ENCODE measurements at regions not wholly inside any gene's neighbourhood (a gene's known extent, or its start where the extent isn't known, plus 50 kb on each side); places are given as distances from the start of the nearest gene placed in this dataset.

GRCh38 chr10:128268015-128268722 is 141.9 kb upstream of the MKI67 start:
- ChIA-PET POLR2A (interaction anchor here (0.5 kb wide), 2 partner anchors 11 to 321 kb away, joined by 3 read pairs; no protein-coding TSS in a partner anchor), CTCF (ENCODE audit: low intra/inter-chr PET ratio) (interaction anchor here (0.6 to 1.4 kb wide), 3 partner anchors 472 to 592 kb away, joined by 3 to 4 read pairs (median 3); no protein-coding TSS in a partner anchor)
- in situ Hi-C loops (cut with MboI) = loop anchor here (25.0 kb wide), 1 partner anchor 594 kb away; no protein-coding TSS in a partner anchor
- FAIRE-seq = peak; percentile 69
- peak; percentile 96 for ATAC-seq
- H3K4me1 ChIP-seq (replicated peaks in 1 of 2; ENCODE audit: control insufficient read depth in 2 of 2, insufficient read depth in 2 of 2, low read length in 2 of 2) = no peaks in the 10 kb centered on the region
- no peak overlapping the region for H2AFZ ChIP-seq (ENCODE audit: low read depth, low read length)
- BruUV-seq (replicated peaks) = no TSS peak
- H3K4me2 ChIP-seq (ENCODE audit: insufficient read depth, low read length) = no peak overlapping the region
- peaks cover 0 to 28% of the 10 kb centered on the region in 2 experiments; a peak in 2 of 5 replicates for H3K27me3 ChIP-seq (ENCODE audit: control insufficient read depth in 2 of 2, insufficient read depth in 2 of 2, low read length in 2 of 2)
- intact Hi-C loops (cut with micrococcal nuclease) = loop anchor here (5.0 kb wide), 2 partner anchors 474 to 594 kb away; no protein-coding TSS in a partner anchor
- no peak overlapping the region for H3K9ac ChIP-seq (ENCODE audit: insufficient read depth in 1 of 2, low read depth in 2 of 2, low read length in 2 of 2)
- DNase-seq (ENCODE audit: extremely low read depth in 1 of 4, low spot score in 3 of 4) = peak; percentile 38 to 56 (median 42)
- H3K27ac ChIP-seq (ENCODE audit: extremely low read depth, low read depth, low read length) = no peak overlapping the region
- H3K79me2 ChIP-seq (ENCODE audit: control insufficient read depth, insufficient read depth, low read length) = no peaks in the 10 kb centered on the region
- H3K36me3 ChIP-seq (ENCODE audit: control insufficient read depth, insufficient read depth, low read length) = no peaks in the 10 kb centered on the region
- H3K9me3 ChIP-seq (replicated peaks; ENCODE audit: control insufficient read depth, insufficient read depth, low read depth, low read length) = no peaks in the 10 kb centered on the region
- H3K4me3 ChIP-seq = no peak overlapping the region
- H3K9me1 ChIP-seq (ENCODE audit: control insufficient read depth, insufficient read depth, low read length) = no peaks in the 10 kb centered on the region
- WGBS (ENCODE audit: insufficient coverage, low coverage, missing lambda C conversion rate) = 16% methylated on average over 19 of the region's 25 CpGs
- H4K20me1 ChIP-seq (replicated peaks; ENCODE audit: control insufficient read depth, insufficient read depth, low read length) = no peaks in the 10 kb centered on the region
- TF ChIP-seq ZBTB26 (CRISPR knock-in tag; IDR thresholded peaks at IDR 0.05) (no peak), STAG1 (CRISPR knock-in tag; IDR thresholded peaks at IDR 0.05; ENCODE audit: borderline replicate concordance) (peak; percentile 27; the same call in 1 of the 2 replicates), RBM39 (optimal IDR thresholded peaks at IDR 0.05; ENCODE audit: low read depth, low read length) (peak; percentile 48), SMAD2 (IDR thresholded peaks at IDR 0.05; ENCODE audit: low read depth, low read length) (no peak), ARNT (IDR thresholded peaks at IDR 0.05) (no peak), ZZZ3 (IDR thresholded peaks at IDR 0.05) (no peak), SMC3 (conservative IDR thresholded peaks at IDR 0.05; ENCODE audit: insufficient read depth, low read depth, low read length) (peak; percentile 50; the same call in 1 of the 2 replicates), SIX5 (IDR thresholded peaks at IDR 0.05; ENCODE audit: borderline replicate concordance in 1 of 2, insufficient read depth in 1 of 2, low read depth in 1 of 2, low read length in 2 of 2) (no peak), HDAC6 (IDR thresholded peaks at IDR 0.05; ENCODE audit: low read depth, low read length) (no peak), CXXC5 (CRISPR knock-in tag; IDR thresholded peaks at IDR 0.05) (no peak), REST (IDR thresholded peaks at IDR 0.05; ENCODE audit: borderline replicate concordance) (peak; percentile 32; the same call in 1 of the 2 replicates), REST (CRISPR knock-in tag; IDR thresholded peaks at IDR 0.05; ENCODE audit: low read depth) (no peak)

Data from K562 (cell line).